ENCODE measurements at regions not wholly inside any gene's neighbourhood (a gene's known extent, or its start where the extent isn't known, plus 50 kb on each side); places are given as distances from the start of the nearest gene placed in this dataset.

- ChIA-PET RAD21 (ENCODE audit: unreplicated experiment) (no interaction called here), POLR2A (no interaction called here), CTCF (no interaction called here), SMC1A (ENCODE audit: uncharacterized antibody, unreplicated experiment) (no interaction called here)
- no peak for ATAC-seq
- FAIRE-seq = no peak
- Histone ChIP-seq H3K27me3 (replicated peaks in 1 of 2; ENCODE audit: control insufficient read depth in 2 of 2, insufficient read depth in 2 of 2, low read length in 1 of 2) (no peaks in the 10 kb centered on the region), H3K4me2 (ENCODE audit: control insufficient read depth, insufficient read depth) (no peak overlapping the region), H3K4me1 (ENCODE audit: control insufficient read depth, insufficient read depth, low read length) (no peaks in the 10 kb centered on the region), H3K79me2 (ENCODE audit: control insufficient read depth, insufficient read depth, low read length) (no peaks in the 10 kb centered on the region), H2AFZ (ENCODE audit: control insufficient read depth, low read depth, low read length) (no peak overlapping the region), H3K9me3 (replicated peaks; ENCODE audit: control insufficient read depth, insufficient read depth, low read length) (no peaks in the 10 kb centered on the region), H4K20me1 (ENCODE audit: control insufficient read depth, insufficient read depth) (no peaks in the 10 kb centered on the region), H3K4me3 (no peak overlapping the region), H3K27ac (ENCODE audit: control insufficient read depth, insufficient read depth) (no peak overlapping the region), H3K36me3 (ENCODE audit: control insufficient read depth in 2 of 2, insufficient read depth in 2 of 2, low read length in 1 of 2) (no peaks in the 10 kb centered on the region), H3K9ac (ENCODE audit: control insufficient read depth, insufficient read depth, low read length) (no peak overlapping the region)
- in situ Hi-C loops (cut with MboI) (no loop called here), intact Hi-C loops (cut with micrococcal nuclease; ENCODE audit: unreplicated experiment) (no loop called here)
- BruUV-seq (replicated peaks) = no TSS peak
- no peak for DNase-seq (ENCODE audit: low read depth, low spot score)
- TF ChIP-seq PAX5 (IDR thresholded peaks at IDR 0.05; ENCODE audit: borderline replicate concordance, low read depth, low read length) = no peak
- TF ChIP-seq MAX (IDR thresholded peaks at IDR 0.05; ENCODE audit: low read depth, low read length) = no peak
- TF ChIP-seq JUND (IDR thresholded peaks at IDR 0.05; ENCODE audit: low read depth, low read length) = no peak
- no peak for TF ChIP-seq SMC3 (IDR thresholded peaks at IDR 0.05; ENCODE audit: borderline replicate concordance, low read length)
- no peak for TF ChIP-seq RAD51 (IDR thresholded peaks at IDR 0.05)
- no peak for TF ChIP-seq SMARCA5 (IDR thresholded peaks at IDR 0.05)
- TF ChIP-seq SMAD1 (IDR thresholded peaks at IDR 0.05; ENCODE audit: low read depth, partially characterized antibody) = no peak
- TF ChIP-seq MYC (IDR thresholded peaks at IDR 0.05; ENCODE audit: insufficient read depth, insufficient read length, insufficient replicate concordance, low read length, severe bottlenecking) = no peak
- no peak for TF ChIP-seq DPF2 (IDR thresholded peaks at IDR 0.05)
Observed at GRCh38 chr2:53033411-53033810, 734.2 kb upstream of the CHAC2 start.

GRCh38 chr2:53028746-53029423 lies 738.7 kb upstream of the CHAC2 start:
- POLR2A ChIA-PET = no interaction called here
- no peaks in the 10 kb centered on the region for H3K79me2 ChIP-seq (ENCODE audit: control insufficient read depth, insufficient read depth, low read length)
- no peaks in the 10 kb centered on the region for H3K4me1 ChIP-seq (ENCODE audit: control insufficient read depth, insufficient read depth, low read length)
- BruUV-seq (replicated peaks) = no TSS peak
- no peak overlapping the region for H3K4me3 ChIP-seq
- CTCF ChIA-PET = no interaction called here
- 40% methylated on average over 6 of the region's 6 CpGs for WGBS (ENCODE audit: insufficient coverage, insufficient replicate concordance, low lambda C conversion rate, missing lambda C conversion rate)
- TF ChIP-seq EGR1 (IDR thresholded peaks at IDR 0.05; ENCODE audit: borderline replicate concordance in 1 of 2, low read depth in 2 of 2, low read length in 2 of 2) (no peak), PAX5 (IDR thresholded peaks at IDR 0.05; ENCODE audit: borderline replicate concordance, low read depth, low read length) (no peak), RFX5 (IDR thresholded peaks at IDR 0.05; ENCODE audit: low read depth, low read length) (no peak), ATF2 (IDR thresholded peaks at IDR 0.05; ENCODE audit: low read length) (no peak), PBX3 (IDR thresholded peaks at IDR 0.05; ENCODE audit: insufficient replicate concordance, low read depth, low read length) (no peak)
- H3K27ac ChIP-seq (ENCODE audit: control insufficient read depth, insufficient read depth) = no peak overlapping the region
- ATAC-seq = no peak
- H4K20me1 ChIP-seq (ENCODE audit: control insufficient read depth, insufficient read depth) = no peaks in the 10 kb centered on the region
- H3K27me3 ChIP-seq (replicated peaks in 1 of 2; ENCODE audit: control insufficient read depth in 2 of 2, insufficient read depth in 2 of 2, low read length in 1 of 2) = no peaks in the 10 kb centered on the region
- DNase-seq (ENCODE audit: low read depth, low spot score) = no peak
- H3K4me2 ChIP-seq (ENCODE audit: control insufficient read depth, insufficient read depth) = no peak overlapping the region
- no peak overlapping the region for H3K9ac ChIP-seq (ENCODE audit: control insufficient read depth, insufficient read depth, low read length)
- RAD21 ChIA-PET (ENCODE audit: unreplicated experiment) = no interaction called here
- no peak for FAIRE-seq
- SMC1A ChIA-PET (ENCODE audit: uncharacterized antibody, unreplicated experiment) = interaction anchor here (1.0 kb wide), 1 partner anchor 45 kb away, joined by 3 read pairs; no protein-coding TSS in a partner anchor
- in situ Hi-C loops (cut with MboI) (no loop called here), intact Hi-C loops (cut with micrococcal nuclease; ENCODE audit: unreplicated experiment) (no loop called here)
- no peaks in the 10 kb centered on the region for H3K9me3 ChIP-seq (replicated peaks; ENCODE audit: control insufficient read depth, insufficient read depth, low read length)
- no peaks in the 10 kb centered on the region for H3K36me3 ChIP-seq (ENCODE audit: control insufficient read depth in 2 of 2, insufficient read depth in 2 of 2, low read length in 1 of 2)
- H2AFZ ChIP-seq (ENCODE audit: control insufficient read depth, low read depth, low read length) = no peak overlapping the region
